Endothelial cell (in vitro differentiated cells): ENCODE measurements at regions not wholly inside any gene's neighbourhood (a gene's known extent, or its start where the extent isn't known, plus 50 kb on each side); places are given as distances from the start of the nearest gene placed in this dataset.

Experiments
- DNase-seq: peaks from one replicate; pipeline ENCODE4 v3.0.0; 2021; ENCODE audit warnings: low spot score
- H3K27ac Mint-ChIP-seq: one replicate; pipeline ENCODE4 v1.8.0; 2021; ENCODE audit warnings: mixed read lengths, inconsistent platforms; ENCODE audit not compliant: unreplicated experiment
- H3K27me3 Mint-ChIP-seq: one replicate; pipeline ENCODE4 v1.8.0; 2021; ENCODE audit warnings: mild to moderate bottlenecking, moderate library complexity, mixed read lengths, inconsistent platforms; ENCODE audit not compliant: unreplicated experiment
- H3K36me3 Mint-ChIP-seq: one replicate; pipeline ENCODE4 v1.8.0; 2021; ENCODE audit warnings: mild to moderate bottlenecking, low read depth, mixed read lengths, inconsistent platforms; ENCODE audit not compliant: unreplicated experiment
- H3K4me1 Mint-ChIP-seq: one replicate; pipeline ENCODE4 v1.8.0; 2021; ENCODE audit warnings: mild to moderate bottlenecking, mixed read lengths, inconsistent platforms; ENCODE audit not compliant: unreplicated experiment
- H3K4me3 Mint-ChIP-seq: one replicate; pipeline ENCODE4 v1.8.0; 2021; ENCODE audit warnings: mild to moderate bottlenecking, mixed read lengths, inconsistent platforms; ENCODE audit not compliant: unreplicated experiment
- H3K9me3 Mint-ChIP-seq: one replicate; pipeline ENCODE4 v1.8.0; 2021; ENCODE audit warnings: mixed read lengths, inconsistent platforms; ENCODE audit not compliant: unreplicated experiment
- TF ChIP-seq, protein P1 (sequence below): fragments of 200-600 bp; sonication (generic); IDR thresholded peaks from one replicate; pipeline ENCODE4 v1.5.0; 2021; ENCODE audit warnings: antibody characterized with exemption; ENCODE audit not compliant: unreplicated experiment

- Mint-ChIP-seq H3K36me3 (no peaks in the 10 kb centered on the region), H3K27ac (no peak overlapping the region), H3K9me3 (no peaks in the 10 kb centered on the region), H3K4me1 (peaks cover 3% of the 10 kb centered on the region), H3K27me3 (no peaks in the 10 kb centered on the region), H3K4me3 (no peak overlapping the region)
- DNase-seq: no peak
- TF ChIP-seq, protein P1, sequence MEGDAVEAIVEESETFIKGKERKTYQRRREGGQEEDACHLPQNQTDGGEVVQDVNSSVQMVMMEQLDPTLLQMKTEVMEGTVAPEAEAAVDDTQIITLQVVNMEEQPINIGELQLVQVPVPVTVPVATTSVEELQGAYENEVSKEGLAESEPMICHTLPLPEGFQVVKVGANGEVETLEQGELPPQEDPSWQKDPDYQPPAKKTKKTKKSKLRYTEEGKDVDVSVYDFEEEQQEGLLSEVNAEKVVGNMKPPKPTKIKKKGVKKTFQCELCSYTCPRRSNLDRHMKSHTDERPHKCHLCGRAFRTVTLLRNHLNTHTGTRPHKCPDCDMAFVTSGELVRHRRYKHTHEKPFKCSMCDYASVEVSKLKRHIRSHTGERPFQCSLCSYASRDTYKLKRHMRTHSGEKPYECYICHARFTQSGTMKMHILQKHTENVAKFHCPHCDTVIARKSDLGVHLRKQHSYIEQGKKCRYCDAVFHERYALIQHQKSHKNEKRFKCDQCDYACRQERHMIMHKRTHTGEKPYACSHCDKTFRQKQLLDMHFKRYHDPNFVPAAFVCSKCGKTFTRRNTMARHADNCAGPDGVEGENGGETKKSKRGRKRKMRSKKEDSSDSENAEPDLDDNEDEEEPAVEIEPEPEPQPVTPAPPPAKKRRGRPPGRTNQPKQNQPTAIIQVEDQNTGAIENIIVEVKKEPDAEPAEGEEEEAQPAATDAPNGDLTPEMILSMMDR: no peak
Measured at GRCh38 chr18:34025191-34025801, 199.4 kb downstream of the NOL4 start.

DNA sequence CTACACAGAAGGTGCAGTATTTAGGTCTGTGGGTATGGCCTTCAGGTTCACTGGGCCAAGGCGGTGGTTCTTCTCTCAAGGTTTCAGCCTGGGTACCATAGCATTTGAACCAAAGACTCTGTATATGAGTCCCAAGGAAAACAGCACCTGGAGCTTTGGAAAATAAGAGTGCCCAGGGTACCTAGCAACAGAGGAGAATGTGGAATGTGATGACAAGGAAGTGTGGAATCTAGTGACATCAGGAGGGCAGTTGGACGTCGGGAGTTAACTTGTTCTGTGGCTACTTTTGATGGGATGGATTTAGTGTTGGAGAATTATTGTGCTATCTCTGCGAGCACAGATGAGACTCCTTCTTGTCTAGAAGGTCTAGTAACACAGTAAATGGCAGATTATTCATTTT, 201.2 kb downstream of the NOL4 start:
- TF ChIP-seq, protein P1: no peak
- Mint-ChIP-seq H3K27ac (no peak overlapping the region), H3K36me3 (no peaks in the 10 kb centered on the region), H3K4me1 (no peaks in the 10 kb centered on the region), H3K4me3 (no peak overlapping the region), H3K27me3 (no peaks in the 10 kb centered on the region), H3K9me3 (no peaks in the 10 kb centered on the region)
- no peak for DNase-seq

DNA sequence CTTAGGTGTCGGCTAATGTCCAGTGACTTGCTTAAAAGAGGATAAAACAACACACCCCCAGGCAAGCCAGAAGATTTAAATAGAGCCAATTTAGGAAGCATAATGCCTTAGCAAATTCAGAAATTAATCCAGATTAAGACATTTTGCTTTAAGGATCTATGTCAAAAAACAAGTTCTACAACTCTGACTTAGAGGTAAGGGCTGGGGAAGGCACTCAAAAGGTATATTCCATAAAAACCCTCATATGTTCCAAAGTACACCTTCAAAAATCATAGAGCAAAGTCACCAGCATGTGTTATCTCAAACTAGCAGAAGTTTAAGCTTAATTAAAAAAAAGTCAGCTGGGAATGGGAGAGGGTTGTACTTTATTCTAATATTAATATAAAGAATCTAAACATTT, 206.4 kb downstream of the NOL4 start:
- TF ChIP-seq, protein P1: no peak
- no peaks in the 10 kb centered on the region for H3K4me1 Mint-ChIP-seq
- H3K27ac Mint-ChIP-seq: no peak overlapping the region
- no peaks in the 10 kb centered on the region for H3K9me3 Mint-ChIP-seq
- H3K36me3 Mint-ChIP-seq: no peaks in the 10 kb centered on the region
- no peak for DNase-seq
- H3K27me3 Mint-ChIP-seq: no peaks in the 10 kb centered on the region
- no peak overlapping the region for H3K4me3 Mint-ChIP-seq

DNA sequence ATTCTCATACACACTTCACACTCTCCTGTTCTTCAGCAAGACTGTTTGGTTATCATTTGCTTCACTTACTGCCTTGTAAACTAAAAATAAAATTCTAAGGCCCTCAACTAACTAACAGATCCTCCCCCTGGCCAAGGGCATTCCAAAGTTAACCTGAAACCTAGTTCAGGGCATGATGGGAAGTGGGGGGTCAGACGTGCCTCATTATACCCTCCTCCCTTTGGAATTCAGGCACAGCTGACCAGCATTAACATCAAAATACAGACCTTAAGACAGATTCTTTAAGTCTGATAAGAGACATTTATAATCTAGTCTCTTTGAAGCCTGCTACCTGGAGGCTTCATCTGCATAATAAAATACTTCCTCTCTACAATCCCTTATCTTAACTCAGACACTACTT, 221.0 kb downstream of the NOL4 start:
- Mint-ChIP-seq H3K27me3 (no peaks in the 10 kb centered on the region), H3K4me3 (no peak overlapping the region), H3K36me3 (no peaks in the 10 kb centered on the region), H3K9me3 (no peaks in the 10 kb centered on the region), H3K27ac (no peak overlapping the region), H3K4me1 (no peaks in the 10 kb centered on the region)
- DNase-seq: no peak
- TF ChIP-seq, protein P1: no peak

DNA sequence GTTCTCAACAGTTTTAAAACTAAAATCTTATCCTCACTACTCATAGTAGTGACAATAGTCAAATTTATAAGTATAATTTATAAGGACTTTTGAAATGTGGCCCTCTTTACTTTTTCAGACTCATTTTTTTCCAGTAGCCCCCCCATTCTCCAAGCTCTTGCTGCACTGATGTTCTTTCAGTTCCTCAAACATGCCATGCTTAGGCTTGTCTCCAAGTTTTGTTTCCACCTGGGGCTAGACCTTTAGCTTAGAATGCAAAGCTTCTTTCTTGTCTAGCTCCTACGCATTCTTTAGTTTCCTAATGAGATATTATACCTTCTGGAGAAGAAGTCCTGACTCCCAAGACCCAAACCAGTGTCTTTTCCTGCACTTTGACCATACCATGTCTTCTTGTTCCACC, 222.6 kb downstream of the NOL4 start:
- Mint-ChIP-seq H3K4me3 (no peak overlapping the region), H3K4me1 (no peaks in the 10 kb centered on the region), H3K9me3 (no peaks in the 10 kb centered on the region), H3K27ac (no peak overlapping the region), H3K27me3 (no peaks in the 10 kb centered on the region), H3K36me3 (no peaks in the 10 kb centered on the region)
- DNase-seq: no peak
- TF ChIP-seq, protein P1: no peak
